ENCODE measurements at regions not wholly inside any gene's neighbourhood (a gene's known extent, or its start where the extent isn't known, plus 50 kb on each side); places are given as distances from the start of the nearest gene placed in this dataset.

- TF ChIP-seq CTCF (IDR thresholded peaks at IDR 0.05) = no peak
- no peak for TF ChIP-seq POLR2A (IDR thresholded peaks at IDR 0.05)
Measured at GRCh38 chr1:188117436-188117835, 1288.7 kb downstream of the PLA2G4A start.
